GM21723 (cell line): ENCODE measurements at regions not wholly inside any gene's neighbourhood (a gene's known extent, or its start where the extent isn't known, plus 50 kb on each side); places are given as distances from the start of the nearest gene placed in this dataset.
"Not testable (repeated sequence)": the region's sequence is repeated elsewhere in the genome, so short reads cannot be mapped to it uniquely, and the experiment has no call there.

ENCODE experiments used
- ATAC-seq: cut with Tn5 transposase; IDR thresholded peaks from one replicate; pipeline ENCODE4 v1.9.1; 2021; ENCODE audit warnings: mild to moderate bottlenecking, moderate library complexity; ENCODE audit not compliant: unreplicated experiment

GRCh38 chr1:74818241-74818640 lies 85.3 kb downstream of the TYW3 start:
- ATAC-seq: no peak

- ATAC-seq: no peak
Observed at GRCh38 chr1:74818661-74819456, 85.9 kb downstream of the TYW3 start.

GRCh38 chr1:74822851-74823401 lies 90.0 kb downstream of the TYW3 start:
- ATAC-seq: no peak

- peak; percentile 89 for ATAC-seq
Observed at GRCh38 chr1:74824497-74825107, 91.7 kb downstream of the TYW3 start.

- no peak for ATAC-seq
Observed at GRCh38 chr1:74830766-74831165, 97.8 kb downstream of the TYW3 start.

GRCh38 chr1:74834261-74834660 lies 101.3 kb downstream of the TYW3 start:
- no peak for ATAC-seq

GRCh38 chr1:74835051-74835450 lies 102.1 kb downstream of the TYW3 start:
- no peak for ATAC-seq

GRCh38 chr1:74842726-74843125 lies 109.8 kb downstream of the TYW3 start:
- ATAC-seq: no peak

- ATAC-seq: no peak
Observed at GRCh38 chr1:74847715-74848114, 114.8 kb downstream of the TYW3 start.

GRCh38 chr1:74853756-74854155 lies 120.8 kb downstream of the TYW3 start:
- no peak for ATAC-seq

- ATAC-seq: no peak
Observed at GRCh38 chr1:74856174-74856573, 123.2 kb downstream of the TYW3 start.

GRCh38 chr1:74857676-74858075 lies 124.7 kb downstream of the TYW3 start:
- peak; percentile 27 for ATAC-seq

GRCh38 chr1:74858136-74858535 lies 125.2 kb downstream of the TYW3 start:
- peak; percentile 51 for ATAC-seq

- ATAC-seq: no peak
Observed at GRCh38 chr1:74861867-74862266, 128.9 kb downstream of the TYW3 start.

GRCh38 chr1:74869702-74870101 lies 136.8 kb downstream of the TYW3 start:
- no peak for ATAC-seq

GRCh38 chr1:74877366-74877765 lies 144.4 kb downstream of the TYW3 start:
- not testable (repeated sequence) for ATAC-seq

- no peak for ATAC-seq
Observed at GRCh38 chr1:74895411-74895810, 162.5 kb downstream of the TYW3 start.

- ATAC-seq: no peak
Observed at GRCh38 chr1:74908131-74908530, 175.2 kb downstream of the TYW3 start.

- ATAC-seq: no peak
Observed at GRCh38 chr1:74908797-74909196, 175.8 kb downstream of the TYW3 start.

GRCh38 chr1:74913978-74914377 lies 181.0 kb downstream of the TYW3 start:
- no peak for ATAC-seq

- ATAC-seq: no peak
Observed at GRCh38 chr1:74933500-74933899, 200.5 kb downstream of the TYW3 start.

- ATAC-seq: no peak
Observed at GRCh38 chr1:74935446-74935845, 198.7 kb upstream of the LHX8 start.
